Caco-2 (cell line): ENCODE measurements at regions not wholly inside any gene's neighbourhood (a gene's known extent, or its start where the extent isn't known, plus 50 kb on each side); places are given as distances from the start of the nearest gene placed in this dataset.

ENCODE experiments used
- BruUV-seq: library from RNA; stranded (reverse); fragments of 400-500 nt; replicated peaks from 2 replicates; lab custom pipeline; 2021; lab: Mats Ljungman, UMichigan
- CTCF ChIA-PET: fragments of 300-600 bp; sonication (Branson Sonifier 250); formaldehyde crosslinking; loops from one replicate; lab custom pipeline; 2022; ENCODE audit warnings: antibody characterized with exemption; lab: Charles Lee
- POLR2A ChIA-PET: fragments of 300-600 bp; sonication (Branson Sonifier 250); formaldehyde crosslinking; loops from one replicate; lab custom pipeline; 2022; ENCODE audit warnings: antibody characterized with exemption; lab: Charles Lee
- DNase-seq, 2 experiments: peaks; one replicate each; pipeline versions ENCODE4 v3.0.0 to v3.0.0-alpha.2; 2020 to 2022
- H3K27me3 ChIP-seq: replicated peaks from 2 replicates; pipeline ENCODE4 v1.6.0; 2011; ENCODE audit warnings: low read length; ENCODE audit not compliant: control insufficient read depth, insufficient read depth
- H3K36me3 ChIP-seq: 2 replicates; pipeline ENCODE4 v1.5.1; 2011; ENCODE audit warnings: low read length; ENCODE audit not compliant: control insufficient read depth, insufficient read depth
- H3K4me1 ChIP-seq: fragments of 250-450 bp; sonication (Bioruptor Pico); 2 replicates; pipeline ENCODE4 v1.5.1; 2020; ENCODE audit warnings: mild to moderate bottlenecking
- H3K4me3 ChIP-seq: 2 replicates; pipeline ENCODE4 v1.5.1; 2011; ENCODE audit warnings: low read depth, mild to moderate bottlenecking, control low read depth, low read length
- H3K9me3 ChIP-seq: fragments of 250-450 bp; sonication (Bioruptor Pico); 2 replicates; pipeline ENCODE4 v1.5.1; 2020; ENCODE audit warnings: mild to moderate bottlenecking, moderate library complexity
- H3K27ac Mint-ChIP-seq: one replicate; pipeline ENCODE4 v1.8.0; 2022; ENCODE audit warnings: mixed read lengths; ENCODE audit not compliant: unreplicated experiment
- H3K27me3 Mint-ChIP-seq: one replicate; pipeline ENCODE4 v1.8.0; 2022; ENCODE audit warnings: mixed read lengths; ENCODE audit not compliant: insufficient read depth, unreplicated experiment
- H3K36me3 Mint-ChIP-seq: one replicate; pipeline ENCODE4 v1.8.0; 2022; ENCODE audit warnings: mild to moderate bottlenecking, mixed read lengths; ENCODE audit not compliant: insufficient read depth, unreplicated experiment
- H3K4me1 Mint-ChIP-seq: one replicate; pipeline ENCODE4 v1.8.0; 2022; ENCODE audit warnings: low read depth, mixed read lengths; ENCODE audit not compliant: unreplicated experiment
- H3K4me3 Mint-ChIP-seq: one replicate; pipeline ENCODE4 v1.8.0; 2022; ENCODE audit warnings: mild to moderate bottlenecking, moderate library complexity, mixed read lengths; ENCODE audit not compliant: unreplicated experiment
- H3K9me3 Mint-ChIP-seq: one replicate; pipeline ENCODE4 v1.8.0; 2022; ENCODE audit warnings: mixed read lengths; ENCODE audit not compliant: unreplicated experiment
- intact Hi-C: fragments of 100-400 bp; cut with micrococcal nuclease; formaldehyde crosslinking; loops from one replicate; pipeline ENCODE4 v1.10.0; 2022; ENCODE audit not compliant: unreplicated experiment
- TF ChIP-seq, protein P1 (sequence below), 2 experiments: fragments of 200-600 bp in 1 of 2; IDR thresholded peaks; 1 replicate in 1 of 2; 2 replicates in 1 of 2; pipeline versions ENCODE4 v1.5.1 to v1.8.0; 2011 to 2022; ENCODE audit warnings: antibody characterized with exemption in 1 of 2, control low read depth in 1 of 2, inconsistent platforms in 1 of 2, low read depth in 1 of 2, low read length in 1 of 2, mild to moderate bottlenecking in 1 of 2, moderate library complexity in 1 of 2; ENCODE audit not compliant: insufficient read depth in 1 of 2, severe bottlenecking in 1 of 2, unreplicated experiment in 1 of 2

- Mint-ChIP-seq H3K27me3 (no peaks in the 10 kb centered on the region), H3K9me3 (no peaks in the 10 kb centered on the region), H3K4me1 (no peaks in the 10 kb centered on the region), H3K36me3 (no peaks in the 10 kb centered on the region), H3K4me3 (no peak overlapping the region), H3K27ac (no peak overlapping the region)
- ChIA-PET CTCF (no interaction called here), POLR2A (no interaction called here)
- intact Hi-C loops: no loop called here
- Histone ChIP-seq H3K36me3 (no peaks in the 10 kb centered on the region), H3K4me3 (no peak overlapping the region), H3K4me1 (no peaks in the 10 kb centered on the region), H3K27me3 (no peaks in the 10 kb centered on the region), H3K9me3 (no peaks in the 10 kb centered on the region)
- TF ChIP-seq, protein P1, sequence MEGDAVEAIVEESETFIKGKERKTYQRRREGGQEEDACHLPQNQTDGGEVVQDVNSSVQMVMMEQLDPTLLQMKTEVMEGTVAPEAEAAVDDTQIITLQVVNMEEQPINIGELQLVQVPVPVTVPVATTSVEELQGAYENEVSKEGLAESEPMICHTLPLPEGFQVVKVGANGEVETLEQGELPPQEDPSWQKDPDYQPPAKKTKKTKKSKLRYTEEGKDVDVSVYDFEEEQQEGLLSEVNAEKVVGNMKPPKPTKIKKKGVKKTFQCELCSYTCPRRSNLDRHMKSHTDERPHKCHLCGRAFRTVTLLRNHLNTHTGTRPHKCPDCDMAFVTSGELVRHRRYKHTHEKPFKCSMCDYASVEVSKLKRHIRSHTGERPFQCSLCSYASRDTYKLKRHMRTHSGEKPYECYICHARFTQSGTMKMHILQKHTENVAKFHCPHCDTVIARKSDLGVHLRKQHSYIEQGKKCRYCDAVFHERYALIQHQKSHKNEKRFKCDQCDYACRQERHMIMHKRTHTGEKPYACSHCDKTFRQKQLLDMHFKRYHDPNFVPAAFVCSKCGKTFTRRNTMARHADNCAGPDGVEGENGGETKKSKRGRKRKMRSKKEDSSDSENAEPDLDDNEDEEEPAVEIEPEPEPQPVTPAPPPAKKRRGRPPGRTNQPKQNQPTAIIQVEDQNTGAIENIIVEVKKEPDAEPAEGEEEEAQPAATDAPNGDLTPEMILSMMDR (IDR thresholded peaks at IDR 0.05; ENCODE audit: insufficient read depth in 1 of 2, low read depth in 1 of 2, low read length in 1 of 2, severe bottlenecking in 1 of 2, unreplicated experiment in 1 of 2): no peak
- DNase-seq: no peak
- BruUV-seq: no TSS peak
Observed at GRCh38 chr7:69237541-69237940, 360.7 kb upstream of the AUTS2 start.

DNA sequence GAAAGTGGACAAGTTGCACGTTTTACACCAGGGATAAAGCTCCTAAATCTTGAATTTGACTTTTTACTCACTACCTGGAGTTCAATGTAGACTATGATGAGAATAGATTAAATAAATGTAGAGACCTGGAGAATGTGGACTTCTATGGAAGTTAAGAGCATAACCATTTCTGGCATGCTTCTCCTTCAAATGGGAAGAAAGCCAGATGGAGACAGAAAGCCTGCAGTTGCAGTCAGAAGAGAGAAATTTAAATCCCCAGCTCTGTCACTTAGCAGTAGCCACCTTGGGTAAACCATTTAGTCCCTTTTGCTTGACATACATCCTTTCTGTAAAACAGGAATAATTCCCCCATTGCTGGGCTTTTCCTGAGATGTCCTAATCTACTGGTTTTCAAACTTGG, 355.3 kb upstream of the AUTS2 start:
- DNase-seq: no peak
- H3K27ac Mint-ChIP-seq: no peak overlapping the region
- CTCF ChIA-PET: no interaction called here
- H3K36me3 ChIP-seq: no peaks in the 10 kb centered on the region
- H3K4me1 ChIP-seq: no peaks in the 10 kb centered on the region
- H3K27me3 ChIP-seq: no peaks in the 10 kb centered on the region
- intact Hi-C loops: no loop called here
- no peaks in the 10 kb centered on the region for H3K36me3 Mint-ChIP-seq
- BruUV-seq: no TSS peak
- no peak overlapping the region for H3K4me3 Mint-ChIP-seq
- H3K4me1 Mint-ChIP-seq: no peaks in the 10 kb centered on the region
- no peaks in the 10 kb centered on the region for H3K27me3 Mint-ChIP-seq
- H3K4me3 ChIP-seq: no peak overlapping the region
- H3K9me3 Mint-ChIP-seq: no peaks in the 10 kb centered on the region
- POLR2A ChIA-PET: no interaction called here
- H3K9me3 ChIP-seq: no peaks in the 10 kb centered on the region
- TF ChIP-seq, protein P1 (IDR thresholded peaks at IDR 0.05; ENCODE audit: insufficient read depth in 1 of 2, low read depth in 1 of 2, low read length in 1 of 2, severe bottlenecking in 1 of 2, unreplicated experiment in 1 of 2): no peak

GRCh38 chr7:69244701-69245100, 353.6 kb upstream of the AUTS2 start:
- Histone ChIP-seq H3K9me3 (no peaks in the 10 kb centered on the region), H3K36me3 (no peaks in the 10 kb centered on the region), H3K4me3 (no peak overlapping the region), H3K4me1 (no peaks in the 10 kb centered on the region), H3K27me3 (no peaks in the 10 kb centered on the region)
- BruUV-seq: no TSS peak
- Mint-ChIP-seq H3K4me1 (no peaks in the 10 kb centered on the region), H3K36me3 (no peaks in the 10 kb centered on the region), H3K27ac (no peak overlapping the region), H3K4me3 (no peak overlapping the region), H3K9me3 (peaks cover 2% of the 10 kb centered on the region), H3K27me3 (no peaks in the 10 kb centered on the region)
- TF ChIP-seq, protein P1 (IDR thresholded peaks at IDR 0.05; ENCODE audit: insufficient read depth in 1 of 2, low read depth in 1 of 2, low read length in 1 of 2, severe bottlenecking in 1 of 2, unreplicated experiment in 1 of 2): no peak
- CTCF ChIA-PET: no interaction called here
- intact Hi-C loops: no loop called here
- DNase-seq: no peak
- POLR2A ChIA-PET: no interaction called here
